ENCODE measurements at regions not wholly inside any gene's neighbourhood (a gene's known extent, or its start where the extent isn't known, plus 50 kb on each side); places are given as distances from the start of the nearest gene placed in this dataset.
"Not testable (repeated sequence)": the region's sequence is repeated elsewhere in the genome, so short reads cannot be mapped to it uniquely, and the experiment has no call there.

DNA sequence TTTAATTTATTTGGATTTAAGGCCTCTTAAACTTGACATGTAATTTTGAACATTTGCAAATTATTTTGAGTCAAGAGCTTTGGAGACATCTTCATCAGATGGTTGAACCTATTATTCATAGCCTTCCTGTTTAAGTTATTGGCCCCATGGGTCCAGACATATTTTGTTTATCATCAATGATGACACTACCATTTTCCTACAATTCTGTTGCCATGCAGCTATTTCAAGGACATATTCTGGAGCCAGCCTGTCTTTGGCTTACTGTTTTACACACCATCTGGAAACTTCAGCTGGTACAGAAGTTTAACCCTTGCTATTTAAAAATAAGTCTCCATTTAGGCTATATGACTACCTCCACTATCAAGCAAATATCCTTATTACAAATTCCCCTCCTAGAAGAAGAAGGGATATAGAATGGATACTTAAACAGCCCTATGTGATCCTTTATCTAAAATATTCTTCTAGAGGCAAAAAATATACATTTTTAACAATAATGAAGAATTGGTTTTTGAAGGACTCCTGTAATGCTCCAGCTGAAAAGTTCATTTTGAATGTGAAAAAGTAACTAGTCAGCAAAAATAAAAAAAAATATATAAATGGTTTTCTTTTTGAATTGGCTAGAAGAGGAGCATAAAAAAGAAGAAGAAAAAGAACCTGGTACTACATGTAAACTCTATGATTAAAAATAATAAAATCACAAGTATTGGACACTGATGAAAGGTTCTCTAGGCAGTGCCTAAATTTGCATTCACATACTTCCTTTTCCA, 544.0 kb upstream of the HS3ST5 start:
- H3K4me3 ChIP-seq (ENCODE audit: low read depth, low read length): no peak overlapping the region
- TF ChIP-seq, protein P1, sequence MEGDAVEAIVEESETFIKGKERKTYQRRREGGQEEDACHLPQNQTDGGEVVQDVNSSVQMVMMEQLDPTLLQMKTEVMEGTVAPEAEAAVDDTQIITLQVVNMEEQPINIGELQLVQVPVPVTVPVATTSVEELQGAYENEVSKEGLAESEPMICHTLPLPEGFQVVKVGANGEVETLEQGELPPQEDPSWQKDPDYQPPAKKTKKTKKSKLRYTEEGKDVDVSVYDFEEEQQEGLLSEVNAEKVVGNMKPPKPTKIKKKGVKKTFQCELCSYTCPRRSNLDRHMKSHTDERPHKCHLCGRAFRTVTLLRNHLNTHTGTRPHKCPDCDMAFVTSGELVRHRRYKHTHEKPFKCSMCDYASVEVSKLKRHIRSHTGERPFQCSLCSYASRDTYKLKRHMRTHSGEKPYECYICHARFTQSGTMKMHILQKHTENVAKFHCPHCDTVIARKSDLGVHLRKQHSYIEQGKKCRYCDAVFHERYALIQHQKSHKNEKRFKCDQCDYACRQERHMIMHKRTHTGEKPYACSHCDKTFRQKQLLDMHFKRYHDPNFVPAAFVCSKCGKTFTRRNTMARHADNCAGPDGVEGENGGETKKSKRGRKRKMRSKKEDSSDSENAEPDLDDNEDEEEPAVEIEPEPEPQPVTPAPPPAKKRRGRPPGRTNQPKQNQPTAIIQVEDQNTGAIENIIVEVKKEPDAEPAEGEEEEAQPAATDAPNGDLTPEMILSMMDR (IDR thresholded peaks at IDR 0.05; ENCODE audit: low read depth, low read length): no peak

DNA sequence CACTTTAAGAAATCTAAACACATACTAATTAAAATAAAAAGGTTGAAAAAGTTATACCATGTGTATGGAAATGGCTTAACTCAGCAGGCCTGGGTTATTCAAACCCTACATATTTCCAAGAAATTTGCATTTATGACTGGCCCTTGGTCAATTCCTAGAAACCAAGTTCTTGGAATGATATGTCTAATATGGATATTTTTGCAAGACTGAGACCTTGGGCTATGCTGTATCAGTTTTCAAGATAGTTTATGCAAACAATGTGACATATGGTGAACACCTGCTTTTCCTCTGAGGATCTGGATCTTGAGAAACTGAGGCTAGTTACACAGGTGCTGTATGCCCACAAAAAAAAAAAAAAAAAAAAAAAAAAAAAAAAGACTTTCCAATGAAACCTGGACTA, 536.9 kb upstream of the HS3ST5 start:
- TF ChIP-seq, protein P1 (IDR thresholded peaks at IDR 0.05; ENCODE audit: low read depth, low read length): no peak
- no peak overlapping the region for H3K4me3 ChIP-seq (ENCODE audit: low read depth, low read length)

DNA sequence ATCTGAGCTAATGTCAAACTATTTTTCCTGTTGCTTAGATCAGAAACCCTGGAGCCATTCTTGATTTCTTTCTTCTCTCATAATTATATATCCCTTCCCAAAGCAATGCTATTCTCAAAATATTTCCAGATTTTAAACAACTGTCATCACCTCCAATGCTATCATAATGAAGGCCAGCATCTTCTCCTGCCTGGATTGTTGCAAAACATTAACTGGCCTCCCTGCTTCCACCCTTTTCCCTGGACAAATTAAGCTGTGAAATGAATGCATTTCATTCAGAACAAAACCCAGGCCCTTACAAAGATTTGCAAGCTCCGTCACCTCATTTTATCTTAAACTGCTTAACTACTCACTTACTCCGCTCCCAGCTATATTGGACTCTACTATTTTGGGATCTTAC, 535.3 kb upstream of the HS3ST5 start:
- H3K4me3 ChIP-seq (ENCODE audit: low read depth, low read length): no peak overlapping the region
- TF ChIP-seq, protein P1 (IDR thresholded peaks at IDR 0.05; ENCODE audit: low read depth, low read length): no peak

DNA sequence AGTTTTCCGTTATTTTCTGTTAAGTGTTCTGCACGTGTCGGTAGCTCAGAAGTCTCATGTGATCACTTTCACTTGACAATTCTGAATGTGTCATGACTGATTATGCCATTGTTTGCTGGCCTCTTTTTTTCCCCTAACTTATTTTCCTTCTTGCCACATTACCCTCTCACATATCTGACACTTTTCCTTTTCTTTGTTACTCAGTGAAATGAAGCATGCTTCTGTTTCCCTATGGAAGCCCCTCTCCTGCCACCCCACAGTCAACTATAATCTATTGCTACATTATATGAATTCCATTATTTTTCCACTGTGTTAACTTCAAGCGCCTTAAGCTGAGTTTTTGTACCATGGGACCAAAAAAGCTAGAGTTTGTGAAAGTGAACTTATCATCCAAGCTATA, 531.6 kb upstream of the HS3ST5 start:
- TF ChIP-seq, protein P1 (IDR thresholded peaks at IDR 0.05; ENCODE audit: low read depth, low read length): no peak
- no peak overlapping the region for H3K4me3 ChIP-seq (ENCODE audit: low read depth, low read length)

DNA sequence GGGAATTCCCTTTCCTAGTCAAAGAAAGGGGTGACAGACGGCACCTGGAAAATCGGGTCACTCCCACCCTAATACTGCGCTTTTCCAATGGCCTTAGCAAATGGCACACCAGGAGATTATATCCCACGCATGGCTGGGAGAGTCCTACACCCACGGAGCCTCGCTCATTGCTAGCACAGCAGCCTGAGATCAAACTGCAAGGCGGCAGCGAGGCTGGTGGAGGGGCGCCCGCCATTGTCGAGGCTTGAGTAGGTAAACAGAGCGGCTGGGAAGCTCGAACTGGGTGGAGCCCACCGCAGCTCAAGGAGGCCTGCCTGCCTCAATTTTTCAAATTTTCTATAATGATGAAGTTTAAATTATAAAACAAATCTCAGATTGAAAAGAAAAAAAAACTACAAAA, 522.7 kb upstream of the HS3ST5 start:
- not testable (repeated sequence) for H3K4me3 ChIP-seq (ENCODE audit: low read depth, low read length)

DNA sequence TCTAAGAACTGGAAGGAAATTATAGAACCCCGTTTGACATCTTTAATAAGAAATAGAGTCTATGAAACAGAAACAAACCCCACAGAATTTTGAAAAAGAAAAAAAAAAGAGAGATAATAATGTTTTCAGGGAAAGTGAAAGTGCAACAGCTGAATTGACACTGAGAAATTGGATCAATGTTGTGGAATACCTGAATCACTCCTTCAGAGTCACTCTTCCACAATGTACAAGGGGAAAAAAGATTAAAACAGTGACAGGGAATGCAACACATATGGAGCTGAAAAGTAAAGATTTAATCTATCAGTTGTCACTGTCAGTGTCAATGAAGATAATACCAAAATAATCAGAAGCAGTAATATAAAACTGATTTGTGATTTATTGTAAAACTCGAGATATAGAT, 520.8 kb upstream of the HS3ST5 start:
- no peak overlapping the region for H3K4me3 ChIP-seq (ENCODE audit: low read depth, low read length)
- TF ChIP-seq, protein P1 (IDR thresholded peaks at IDR 0.05; ENCODE audit: low read depth, low read length): no peak

DNA sequence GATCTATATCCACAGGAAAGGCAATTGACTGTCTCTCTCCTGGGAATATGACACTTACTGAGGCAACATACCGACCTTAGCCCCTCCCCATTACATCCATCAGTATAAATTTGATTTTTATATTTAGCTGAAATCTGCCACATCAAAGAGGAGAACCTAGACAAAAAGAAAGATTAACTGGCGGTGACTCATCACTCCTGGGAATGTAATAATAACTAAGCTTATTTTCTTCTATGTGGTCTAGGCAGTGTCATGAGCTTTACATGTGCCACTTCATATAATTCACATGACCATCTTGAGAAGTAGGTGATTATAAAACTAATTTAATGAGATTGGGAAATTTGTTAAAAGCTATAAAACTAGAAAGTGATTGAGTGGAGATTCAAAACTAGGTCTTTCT, 520.0 kb upstream of the HS3ST5 start:
- H3K4me3 ChIP-seq (ENCODE audit: low read depth, low read length): no peak overlapping the region
- TF ChIP-seq, protein P1 (IDR thresholded peaks at IDR 0.05; ENCODE audit: low read depth, low read length): no peak

DNA sequence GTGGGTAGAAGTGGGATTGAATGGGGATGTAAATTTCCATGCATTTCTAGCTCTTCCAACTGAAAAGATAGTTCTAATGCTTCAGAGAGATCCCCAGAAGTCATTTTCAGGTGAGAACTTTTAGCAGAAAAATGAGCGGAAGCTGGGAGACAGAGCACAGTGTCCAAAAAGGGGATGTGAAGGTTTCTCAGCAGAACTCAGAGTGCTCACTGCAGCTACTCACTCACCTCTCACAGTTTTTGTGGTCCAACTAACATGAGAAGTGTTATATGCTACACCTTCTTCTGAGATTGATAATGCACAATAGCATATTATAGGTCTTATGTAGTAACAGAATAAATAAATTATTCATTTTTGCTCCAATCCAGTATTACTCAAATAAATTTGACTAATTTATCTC, 519.2 kb upstream of the HS3ST5 start:
- H3K4me3 ChIP-seq (ENCODE audit: low read depth, low read length): no peak overlapping the region
- TF ChIP-seq, protein P1 (IDR thresholded peaks at IDR 0.05; ENCODE audit: low read depth, low read length): no peak

Measured in WI38 (cell line).